Mesendoderm (in vitro differentiated cells): ENCODE measurements at regions not wholly inside any gene's neighbourhood (a gene's known extent, or its start where the extent isn't known, plus 50 kb on each side); places are given as distances from the start of the nearest gene placed in this dataset.

Source experiments
- DNase-seq: peaks from one replicate; pipeline ENCODE4 v3.0.0; 2013
- H2AK5ac ChIP-seq: 2 replicates; pipeline ENCODE4 v1.6.1; 2013; ENCODE audit warnings: low read length, inconsistent platforms
- H2BK120ac ChIP-seq: 2 replicates; pipeline ENCODE4 v1.6.1; 2013; ENCODE audit warnings: low read depth, mild to moderate bottlenecking, low read length, moderate library complexity, mixed read lengths
- H2BK15ac ChIP-seq: replicated peaks from 2 replicates; pipeline ENCODE4 v1.6.1; 2013; ENCODE audit warnings: low read depth, mild to moderate bottlenecking, moderate library complexity
- H2BK5ac ChIP-seq: 2 replicates; pipeline ENCODE4 v1.6.1; 2013; ENCODE audit warnings: low read length, inconsistent platforms
- H3K18ac ChIP-seq: 2 replicates; pipeline ENCODE4 v1.6.1; 2013; ENCODE audit warnings: mild to moderate bottlenecking, low read length, mixed read lengths
- H3K23ac ChIP-seq: one replicate; pipeline ENCODE4 v1.6.1; 2013; ENCODE audit warnings: low read length
- H3K27ac ChIP-seq: 2 replicates; pipeline ENCODE4 v1.5.1; 2013; ENCODE audit warnings: low read depth, mild to moderate bottlenecking, inconsistent platforms, low read length, moderate library complexity
- H3K27me3 ChIP-seq: 2 replicates; pipeline ENCODE4 v1.6.1; 2013; ENCODE audit warnings: low read length, control low read depth, mild to moderate bottlenecking, inconsistent platforms; ENCODE audit not compliant: insufficient read depth, poor library complexity
- H3K36me3 ChIP-seq: 2 replicates; pipeline ENCODE4 v1.6.1; 2013; ENCODE audit warnings: low read length, inconsistent platforms; ENCODE audit not compliant: control insufficient read depth, insufficient read depth
- H3K4ac ChIP-seq: one replicate; pipeline ENCODE4 v1.6.1; 2013; ENCODE audit warnings: low read depth, mild to moderate bottlenecking, low read length, moderate library complexity
- H3K4me1 ChIP-seq: 2 replicates; pipeline ENCODE4 v1.6.1; 2013; ENCODE audit warnings: low read depth, low read length, inconsistent platforms; ENCODE audit not compliant: control insufficient read depth
- H3K4me2 ChIP-seq: 2 replicates; pipeline ENCODE4 v1.6.1; 2013; ENCODE audit warnings: low read length
- H3K4me3 ChIP-seq: 2 replicates; pipeline ENCODE4 v1.5.1; 2013; ENCODE audit warnings: mild to moderate bottlenecking, low read length
- H3K56ac ChIP-seq: one replicate; pipeline ENCODE4 v1.6.1; 2013; ENCODE audit warnings: low read length
- H3K79me1 ChIP-seq: 2 replicates; pipeline ENCODE4 v1.6.1; 2013; ENCODE audit warnings: low read length, inconsistent platforms
- H3K79me2 ChIP-seq: 2 replicates; pipeline ENCODE4 v1.6.1; 2013; ENCODE audit warnings: mild to moderate bottlenecking, low read length; ENCODE audit not compliant: control insufficient read depth, insufficient read depth
- H3K9ac ChIP-seq: 2 replicates; pipeline ENCODE4 v1.6.1; 2013; ENCODE audit warnings: low read length, inconsistent platforms
- H4K5ac ChIP-seq: one replicate; pipeline ENCODE4 v1.6.1; 2013; ENCODE audit warnings: low read length
- H4K8ac ChIP-seq: one replicate; pipeline ENCODE4 v1.6.1; 2013; ENCODE audit warnings: low read depth, mild to moderate bottlenecking, control low read depth, low read length, moderate library complexity
- WGBS: extraction: QIAGEN DNeasy Blood & Tissue Kit; methylation state at CpG from one replicate; pipeline ENCODE4 v1.1.7; 2013; ENCODE audit warnings: low lambda C conversion rate, missing lambda C conversion rate; ENCODE audit not compliant: insufficient coverage; ENCODE audit errors: extremely low coverage; 5-methylcytosine and 5-hydroxymethylcytosine counted together

- no peak overlapping the region for H2BK120ac ChIP-seq
- H2BK15ac ChIP-seq, result no peak overlapping the region
- H3K18ac ChIP-seq, result no peak overlapping the region
- no peaks in the 10 kb centered on the region for H3K79me1 ChIP-seq
- WGBS, result no CpG with 5 or more reads among the region's 3 CpGs
- DNase-seq, result no peak
- H3K9ac ChIP-seq, result no peak overlapping the region
- H3K27ac ChIP-seq, result no peak overlapping the region
- H4K8ac ChIP-seq, result no peak overlapping the region
- H2AK5ac ChIP-seq, result no peak overlapping the region
- H3K79me2 ChIP-seq, result no peaks in the 10 kb centered on the region
- no peak overlapping the region for H2BK5ac ChIP-seq
- H3K4me3 ChIP-seq, result no peak overlapping the region
- H3K56ac ChIP-seq, result no peak overlapping the region
- H3K27me3 ChIP-seq, result no peaks in the 10 kb centered on the region
- H3K4ac ChIP-seq, result no peak overlapping the region
- no peaks in the 10 kb centered on the region for H3K4me1 ChIP-seq
- no peak overlapping the region for H3K23ac ChIP-seq
- no peak overlapping the region for H4K5ac ChIP-seq
- H3K4me2 ChIP-seq, result no peak overlapping the region
- no peaks in the 10 kb centered on the region for H3K36me3 ChIP-seq
Measured at GRCh38 chr1:177589166-177589565, 380.7 kb downstream of the SEC16B start.

GRCh38 chr1:177586429-177586828 lies 383.4 kb downstream of the SEC16B start:
- H3K79me2 ChIP-seq, result no peaks in the 10 kb centered on the region
- H3K4me3 ChIP-seq, result no peak overlapping the region
- H2BK120ac ChIP-seq, result no peak overlapping the region
- no CpG with 5 or more reads among the region's 1 CpG for WGBS
- H3K4ac ChIP-seq, result no peak overlapping the region
- no peak overlapping the region for H4K8ac ChIP-seq
- H3K18ac ChIP-seq, result no peak overlapping the region
- no peak overlapping the region for H4K5ac ChIP-seq
- no peaks in the 10 kb centered on the region for H3K79me1 ChIP-seq
- no peaks in the 10 kb centered on the region for H3K36me3 ChIP-seq
- H3K27ac ChIP-seq, result no peak overlapping the region
- no peak overlapping the region for H3K9ac ChIP-seq
- no peak overlapping the region for H2AK5ac ChIP-seq
- H3K4me1 ChIP-seq, result no peaks in the 10 kb centered on the region
- no peak overlapping the region for H3K23ac ChIP-seq
- no peak for DNase-seq
- H3K27me3 ChIP-seq, result no peaks in the 10 kb centered on the region
- no peak overlapping the region for H3K4me2 ChIP-seq
- no peak overlapping the region for H2BK15ac ChIP-seq
- H3K56ac ChIP-seq, result no peak overlapping the region
- no peak overlapping the region for H2BK5ac ChIP-seq

- no CpG with 5 or more reads among the region's 3 CpGs for WGBS
- no peak for DNase-seq
Measured at GRCh38 chr1:177585302-177586220, 384.3 kb downstream of the SEC16B start.

GRCh38 chr1:177573901-177574300 lies 396.0 kb downstream of the SEC16B start:
- Histone ChIP-seq H3K36me3 (no peaks in the 10 kb centered on the region), H3K4me3 (no peak overlapping the region), H4K5ac (no peak overlapping the region), H3K79me2 (no peaks in the 10 kb centered on the region), H2BK15ac (no peak overlapping the region), H3K4ac (no peak overlapping the region), H4K8ac (no peak overlapping the region), H3K4me2 (no peak overlapping the region), H3K18ac (no peak overlapping the region), H2BK120ac (no peak overlapping the region), H3K4me1 (no peaks in the 10 kb centered on the region), H3K27me3 (no peaks in the 10 kb centered on the region), H3K9ac (no peak overlapping the region), H3K79me1 (no peaks in the 10 kb centered on the region), H3K23ac (no peak overlapping the region), H3K27ac (no peak overlapping the region), H3K56ac (no peak overlapping the region), H2BK5ac (no peak overlapping the region), H2AK5ac (no peak overlapping the region)
- no CpG with 5 or more reads among the region's 2 CpGs for WGBS
- DNase-seq, result no peak

More at GRCh38 chr1:177585302-177586220, 384.3 kb downstream of the SEC16B start:
- Histone ChIP-seq H3K4me2 (no peak overlapping the region), H3K27ac (no peak overlapping the region), H3K27me3 (no peaks in the 10 kb centered on the region), H3K4me3 (no peak overlapping the region), H3K4ac (no peak overlapping the region), H2AK5ac (no peak overlapping the region), H4K5ac (no peak overlapping the region), H2BK5ac (no peak overlapping the region), H2BK15ac (no peak overlapping the region), H3K4me1 (no peaks in the 10 kb centered on the region), H3K23ac (no peak overlapping the region), H3K18ac (no peak overlapping the region), H4K8ac (no peak overlapping the region), H3K56ac (no peak overlapping the region), H3K79me1 (no peaks in the 10 kb centered on the region), H3K79me2 (no peaks in the 10 kb centered on the region), H3K9ac (no peak overlapping the region), H2BK120ac (no peak overlapping the region), H3K36me3 (no peaks in the 10 kb centered on the region)

GRCh38 chr1:177571485-177572076 lies 398.3 kb downstream of the SEC16B start:
- Histone ChIP-seq H4K8ac (no peak overlapping the region), H3K79me1 (no peaks in the 10 kb centered on the region), H2AK5ac (no peak overlapping the region), H3K9ac (no peak overlapping the region), H3K4me2 (no peak overlapping the region), H3K56ac (no peak overlapping the region), H3K23ac (no peak overlapping the region), H3K18ac (no peak overlapping the region), H3K4me3 (no peak overlapping the region), H2BK15ac (no peak overlapping the region), H3K4ac (no peak overlapping the region), H2BK120ac (no peak overlapping the region), H3K79me2 (no peaks in the 10 kb centered on the region), H3K36me3 (no peaks in the 10 kb centered on the region), H3K27ac (no peak overlapping the region), H4K5ac (no peak overlapping the region), H3K4me1 (no peaks in the 10 kb centered on the region), H2BK5ac (no peak overlapping the region), H3K27me3 (no peaks in the 10 kb centered on the region)
- WGBS, result no CpG with 5 or more reads among the region's 5 CpGs
- no peak for DNase-seq
